ENCODE measurements at regions not wholly inside any gene's neighbourhood (a gene's known extent, or its start where the extent isn't known, plus 50 kb on each side); places are given as distances from the start of the nearest gene placed in this dataset.

GRCh38 chr11:116182356-116182966 is 590.3 kb downstream of the BUD13 start:
- H3K4me3 ChIP-seq (replicated peaks; ENCODE audit: low read depth, low read length) = no peak overlapping the region
- DNase-seq (ENCODE audit: extremely low read depth, low read depth) = no peak
- no peak for TF ChIP-seq CTCF (IDR thresholded peaks at IDR 0.05; ENCODE audit: low read depth, low read length, missing control alignments)

GRCh38 chr11:116180806-116181600 is 591.8 kb downstream of the BUD13 start:
- H3K4me3 ChIP-seq (replicated peaks; ENCODE audit: low read depth, low read length) = no peak overlapping the region
- TF ChIP-seq CTCF (IDR thresholded peaks at IDR 0.05; ENCODE audit: low read depth, low read length, missing control alignments) = no peak
- no peak for DNase-seq (ENCODE audit: extremely low read depth, low read depth)

GRCh38 chr11:116179401-116179800 is 593.4 kb downstream of the BUD13 start:
- TF ChIP-seq CTCF (IDR thresholded peaks at IDR 0.05; ENCODE audit: low read depth, low read length, missing control alignments) = no peak
- DNase-seq (ENCODE audit: extremely low read depth, low read depth) = no peak
- no peak overlapping the region for H3K4me3 ChIP-seq (replicated peaks; ENCODE audit: low read depth, low read length)

GRCh38 chr11:116177521-116178210 is 595.1 kb downstream of the BUD13 start:
- H3K4me3 ChIP-seq (replicated peaks; ENCODE audit: low read depth, low read length) = no peak overlapping the region
- no peak for DNase-seq (ENCODE audit: extremely low read depth, low read depth)
- TF ChIP-seq CTCF (IDR thresholded peaks at IDR 0.05; ENCODE audit: low read depth, low read length, missing control alignments) = no peak

- no peak overlapping the region for H3K4me3 ChIP-seq (replicated peaks; ENCODE audit: low read depth, low read length)
- DNase-seq (ENCODE audit: extremely low read depth, low read depth) = no peak
- no peak for TF ChIP-seq CTCF (IDR thresholded peaks at IDR 0.05; ENCODE audit: low read depth, low read length, missing control alignments)
Measured at GRCh38 chr11:116176484-116177005, 596.2 kb downstream of the BUD13 start.

GRCh38 chr11:116175707-116176106 is 597.1 kb downstream of the BUD13 start:
- DNase-seq (ENCODE audit: extremely low read depth, low read depth) = no peak
- TF ChIP-seq CTCF (IDR thresholded peaks at IDR 0.05; ENCODE audit: low read depth, low read length, missing control alignments) = no peak
- no peak overlapping the region for H3K4me3 ChIP-seq (replicated peaks; ENCODE audit: low read depth, low read length)
